Nephron (organoid): ENCODE measurements at regions not wholly inside any gene's neighbourhood (a gene's known extent, or its start where the extent isn't known, plus 50 kb on each side); places are given as distances from the start of the nearest gene placed in this dataset.

Experiments used
- H3K27ac Mint-ChIP-seq, 3 experiments: 2 replicates each; pipeline ENCODE4 v1.8.0; 2020; ENCODE audit warnings: mixed read lengths in 3 of 3, mild to moderate bottlenecking in 2 of 3, moderate library complexity in 1 of 3
- H3K27me3 Mint-ChIP-seq: 2 replicates; pipeline ENCODE4 v1.8.0; 2021; ENCODE audit warnings: low read depth, mild to moderate bottlenecking, moderate library complexity, mixed read lengths
- H3K36me3 Mint-ChIP-seq: 2 replicates; pipeline ENCODE4 v1.8.0; 2020; ENCODE audit warnings: low read depth, mixed read lengths
- H3K4me1 Mint-ChIP-seq: 2 replicates; pipeline ENCODE4 v1.8.0; 2020; ENCODE audit warnings: mixed read lengths
- H3K4me3 Mint-ChIP-seq, 3 experiments: 2 replicates each; pipeline ENCODE4 v1.8.0; 2020; ENCODE audit warnings: mild to moderate bottlenecking in 3 of 3, mixed read lengths in 3 of 3, moderate library complexity in 2 of 3
- H3K9me3 Mint-ChIP-seq: 2 replicates; pipeline ENCODE4 v1.8.0; 2020; ENCODE audit warnings: mixed read lengths
- TF ChIP-seq, protein P1 (sequence below), 3 experiments: fragments of 200-600 bp; sonication (generic); IDR thresholded peaks; one replicate each; pipeline ENCODE4 v1.5.0; 2021; ENCODE audit warnings: antibody characterized with exemption in 3 of 3; ENCODE audit not compliant: unreplicated experiment in 3 of 3

DNA sequence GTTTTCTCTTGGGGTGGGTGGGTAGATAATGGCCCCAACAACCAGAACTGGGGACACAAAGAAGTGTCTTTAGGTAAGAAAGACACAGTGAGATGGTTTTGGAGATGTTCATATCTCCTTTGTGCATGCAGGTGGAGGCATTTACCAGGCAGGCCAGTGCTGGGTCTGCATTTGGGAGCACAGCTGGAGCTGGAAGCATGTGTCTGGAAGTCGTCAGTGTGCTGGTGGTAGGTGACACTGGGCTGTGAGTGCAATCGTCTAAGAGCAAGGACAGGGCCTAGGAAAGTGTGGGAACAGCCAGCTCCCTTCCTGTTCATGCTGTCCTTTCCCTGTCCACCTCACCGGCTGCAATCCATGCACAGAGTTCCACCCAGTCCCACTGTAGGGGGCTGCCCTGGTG is 88.3 kb upstream of the ZNF32 start:
- Mint-ChIP-seq H3K4me3 (no peak overlapping the region), H3K27ac (no peak overlapping the region), H3K9me3 (peaks cover 4% of the 10 kb centered on the region), H3K27me3 (peaks cover 4% of the 10 kb centered on the region), H3K4me1 (peaks cover 5% of the 10 kb centered on the region), H3K36me3 (no peaks in the 10 kb centered on the region)
- TF ChIP-seq, protein P1, sequence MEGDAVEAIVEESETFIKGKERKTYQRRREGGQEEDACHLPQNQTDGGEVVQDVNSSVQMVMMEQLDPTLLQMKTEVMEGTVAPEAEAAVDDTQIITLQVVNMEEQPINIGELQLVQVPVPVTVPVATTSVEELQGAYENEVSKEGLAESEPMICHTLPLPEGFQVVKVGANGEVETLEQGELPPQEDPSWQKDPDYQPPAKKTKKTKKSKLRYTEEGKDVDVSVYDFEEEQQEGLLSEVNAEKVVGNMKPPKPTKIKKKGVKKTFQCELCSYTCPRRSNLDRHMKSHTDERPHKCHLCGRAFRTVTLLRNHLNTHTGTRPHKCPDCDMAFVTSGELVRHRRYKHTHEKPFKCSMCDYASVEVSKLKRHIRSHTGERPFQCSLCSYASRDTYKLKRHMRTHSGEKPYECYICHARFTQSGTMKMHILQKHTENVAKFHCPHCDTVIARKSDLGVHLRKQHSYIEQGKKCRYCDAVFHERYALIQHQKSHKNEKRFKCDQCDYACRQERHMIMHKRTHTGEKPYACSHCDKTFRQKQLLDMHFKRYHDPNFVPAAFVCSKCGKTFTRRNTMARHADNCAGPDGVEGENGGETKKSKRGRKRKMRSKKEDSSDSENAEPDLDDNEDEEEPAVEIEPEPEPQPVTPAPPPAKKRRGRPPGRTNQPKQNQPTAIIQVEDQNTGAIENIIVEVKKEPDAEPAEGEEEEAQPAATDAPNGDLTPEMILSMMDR (IDR thresholded peaks at IDR 0.05; ENCODE audit: unreplicated experiment in 3 of 3), result no peak

DNA sequence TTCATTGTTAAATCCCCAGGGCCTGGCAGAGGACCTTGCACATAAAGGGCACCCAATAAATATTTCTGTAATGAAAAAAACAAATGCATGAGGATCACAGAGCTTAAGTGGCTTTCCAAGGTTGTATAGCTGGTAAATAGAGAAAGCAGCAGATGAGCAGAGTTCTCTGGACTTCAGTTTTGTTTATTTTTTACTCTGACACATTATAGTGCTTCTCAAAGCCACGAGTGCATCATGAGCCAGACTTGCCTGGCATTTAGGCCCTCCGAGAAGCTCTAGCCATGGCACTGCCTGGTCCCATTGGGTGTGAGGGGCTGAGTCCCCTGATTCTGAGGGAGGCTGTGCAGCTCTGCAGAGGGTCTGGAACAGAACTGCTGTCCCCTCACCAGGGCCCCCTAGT is 87.2 kb upstream of the ZNF32 start:
- no peak overlapping the region for H3K27ac Mint-ChIP-seq
- H3K4me3 Mint-ChIP-seq, result no peak overlapping the region
- TF ChIP-seq, protein P1 (IDR thresholded peaks at IDR 0.05; ENCODE audit: unreplicated experiment in 3 of 3), result no peak

DNA sequence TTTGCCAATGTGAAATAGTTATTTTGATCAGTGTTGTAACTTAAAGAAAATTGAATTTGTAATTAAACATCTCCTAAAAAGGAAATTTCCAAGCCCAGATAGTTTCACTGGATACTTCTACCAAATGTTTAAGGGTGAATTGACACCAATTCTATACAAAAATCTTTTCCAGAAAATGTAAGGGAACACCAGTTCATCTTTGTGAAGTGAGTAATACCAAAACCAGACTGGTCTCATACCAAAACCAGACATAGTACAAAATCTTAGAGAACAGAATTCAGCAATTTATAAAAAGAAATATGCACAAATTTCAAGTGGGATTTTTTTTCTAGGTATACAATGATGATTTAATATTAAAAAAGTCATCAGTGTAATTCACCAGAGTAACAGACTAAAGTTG is 86.0 kb upstream of the ZNF32 start:
- Mint-ChIP-seq H3K27me3 (peaks cover 4% of the 10 kb centered on the region), H3K4me1 (peaks cover 5% of the 10 kb centered on the region), H3K4me3 (no peak overlapping the region), H3K36me3 (peaks cover 3% of the 10 kb centered on the region), H3K27ac (no peak overlapping the region), H3K9me3 (peaks cover 14% of the 10 kb centered on the region)
- TF ChIP-seq, protein P1 (IDR thresholded peaks at IDR 0.05; ENCODE audit: unreplicated experiment in 3 of 3), result no peak

More for the DNA sequence above, 87.2 kb upstream of the ZNF32 start:
- peaks cover 5% of the 10 kb centered on the region for H3K4me1 Mint-ChIP-seq
- H3K9me3 Mint-ChIP-seq, result peaks cover 8% of the 10 kb centered on the region
- peaks cover 4% of the 10 kb centered on the region for H3K27me3 Mint-ChIP-seq
- peaks cover 3% of the 10 kb centered on the region for H3K36me3 Mint-ChIP-seq

DNA sequence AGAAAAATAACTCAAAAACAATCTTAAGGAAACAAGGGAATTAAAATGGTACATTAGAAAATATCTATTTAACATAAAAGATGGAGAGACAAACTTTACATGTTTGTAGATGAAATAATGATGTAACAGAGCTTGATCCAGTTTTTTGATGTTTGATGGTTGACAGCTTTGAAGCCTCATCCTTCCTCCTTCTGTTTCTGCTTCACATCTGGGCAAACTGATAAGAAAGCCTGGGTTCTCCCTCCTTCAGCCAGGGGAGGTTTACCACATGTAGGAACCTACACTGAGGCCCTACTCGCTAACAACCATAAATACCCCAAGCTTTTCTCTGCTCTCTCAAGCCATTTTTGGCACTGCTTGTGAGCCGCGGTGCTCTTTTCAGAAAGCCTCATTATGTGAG is 82.8 kb upstream of the ZNF32 start:
- peaks cover 3% of the 10 kb centered on the region for H3K36me3 Mint-ChIP-seq
- peaks cover 4% of the 10 kb centered on the region for H3K27me3 Mint-ChIP-seq
- no peak overlapping the region for H3K27ac Mint-ChIP-seq
- no peaks in the 10 kb centered on the region for H3K4me1 Mint-ChIP-seq
- TF ChIP-seq, protein P1 (IDR thresholded peaks at IDR 0.05; ENCODE audit: unreplicated experiment in 3 of 3), result no peak
- peaks cover 36% of the 10 kb centered on the region for H3K9me3 Mint-ChIP-seq
- H3K4me3 Mint-ChIP-seq, result no peak overlapping the region

DNA sequence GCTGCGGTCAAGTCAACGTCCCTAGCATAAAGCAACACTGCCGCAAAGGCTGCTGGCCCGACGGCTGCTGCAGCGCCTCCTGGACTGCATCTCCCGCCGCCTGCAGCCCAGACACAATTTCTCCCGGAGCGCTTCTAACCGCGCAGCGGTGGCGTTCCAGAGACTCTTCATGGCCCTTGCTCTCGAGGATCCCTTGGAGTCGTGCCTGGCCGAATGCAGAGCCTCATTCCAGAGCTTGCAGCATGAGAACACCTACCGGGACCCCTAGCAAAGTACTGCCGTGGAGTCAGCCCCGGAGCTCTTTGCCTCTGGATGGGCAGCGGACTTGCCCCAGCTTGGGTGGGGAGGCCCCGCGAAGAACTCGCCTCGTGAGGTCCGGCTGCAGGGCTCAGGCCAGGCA is 79.7 kb upstream of the ZNF32 start:
- H3K27ac Mint-ChIP-seq, result no peak overlapping the region
- TF ChIP-seq, protein P1 (IDR thresholded peaks at IDR 0.05; ENCODE audit: unreplicated experiment in 3 of 3), result no peak
- peaks cover 8% of the 10 kb centered on the region for H3K36me3 Mint-ChIP-seq
- peaks cover 57% of the 10 kb centered on the region for H3K9me3 Mint-ChIP-seq
- H3K4me3 Mint-ChIP-seq, result no peak overlapping the region
- no peaks in the 10 kb centered on the region for H3K4me1 Mint-ChIP-seq
- no peaks in the 10 kb centered on the region for H3K27me3 Mint-ChIP-seq

DNA sequence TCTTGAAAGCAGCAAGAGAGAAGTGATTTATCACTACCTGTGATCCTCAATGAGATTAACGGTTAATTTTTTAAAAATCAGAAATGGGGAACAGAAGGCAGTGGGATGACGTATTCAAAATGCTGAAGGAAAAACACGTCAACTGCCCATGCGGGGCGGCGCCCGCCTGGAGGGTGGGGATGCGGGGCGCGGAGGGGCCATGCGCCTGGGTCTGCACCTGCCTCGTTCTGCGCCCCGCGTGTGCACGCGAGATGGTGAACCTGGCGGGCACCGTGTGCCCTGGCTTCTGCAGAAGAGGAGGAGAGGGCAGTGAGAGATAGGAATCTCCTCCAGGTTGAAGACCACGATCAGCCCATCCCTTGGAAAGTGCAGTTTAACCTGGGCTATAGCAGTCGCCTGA is 79.3 kb upstream of the ZNF32 start:
- no peak overlapping the region for H3K4me3 Mint-ChIP-seq
- H3K27ac Mint-ChIP-seq, result no peak overlapping the region
- H3K9me3 Mint-ChIP-seq, result peaks cover 57% of the 10 kb centered on the region
- peaks cover 8% of the 10 kb centered on the region for H3K36me3 Mint-ChIP-seq
- TF ChIP-seq, protein P1 (IDR thresholded peaks at IDR 0.05; ENCODE audit: unreplicated experiment in 3 of 3), result no peak
- no peaks in the 10 kb centered on the region for H3K27me3 Mint-ChIP-seq
- no peaks in the 10 kb centered on the region for H3K4me1 Mint-ChIP-seq
